ENCODE measurements at regions not wholly inside any gene's neighbourhood (a gene's known extent, or its start where the extent isn't known, plus 50 kb on each side); places are given as distances from the start of the nearest gene placed in this dataset.
"Not testable (repeated sequence)": the region's sequence is repeated elsewhere in the genome, so short reads cannot be mapped to it uniquely, and the experiment has no call there.

DNA sequence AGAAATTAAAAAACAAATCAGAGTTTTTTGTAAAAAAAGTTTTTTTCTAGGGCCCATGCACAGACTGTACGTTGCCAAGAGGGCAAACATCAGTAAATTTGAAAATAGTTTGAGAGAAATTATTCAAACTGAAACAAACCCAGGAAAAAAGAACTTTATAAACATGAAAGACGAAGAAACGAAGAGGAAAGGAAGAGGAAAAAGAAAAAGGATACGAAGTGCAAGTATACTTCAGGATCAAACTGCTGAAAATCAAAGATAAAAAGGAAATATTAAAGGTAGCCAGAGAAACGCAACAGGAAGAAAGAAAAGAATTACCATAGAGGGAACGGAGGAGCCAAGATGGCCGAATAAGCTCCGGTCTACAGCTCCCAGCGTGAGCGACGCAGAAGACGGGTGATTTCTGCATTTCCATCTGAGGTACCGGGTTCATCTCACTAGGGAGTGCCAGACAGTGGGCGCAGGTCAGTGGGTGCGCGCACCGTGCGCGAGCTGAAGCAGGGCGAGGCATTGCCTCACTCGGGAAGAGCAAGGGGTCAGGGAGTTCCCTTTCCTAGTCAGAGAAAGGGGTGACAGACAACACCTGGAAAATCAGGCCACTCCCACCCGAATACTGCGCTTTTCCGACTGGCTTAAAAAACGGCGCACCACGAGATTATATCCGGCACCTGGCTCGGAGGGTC lies 94.4 kb upstream of the GAS1 start:
- intact Hi-C loops (cut with DNase I): not testable (repeated sequence)

DNA sequence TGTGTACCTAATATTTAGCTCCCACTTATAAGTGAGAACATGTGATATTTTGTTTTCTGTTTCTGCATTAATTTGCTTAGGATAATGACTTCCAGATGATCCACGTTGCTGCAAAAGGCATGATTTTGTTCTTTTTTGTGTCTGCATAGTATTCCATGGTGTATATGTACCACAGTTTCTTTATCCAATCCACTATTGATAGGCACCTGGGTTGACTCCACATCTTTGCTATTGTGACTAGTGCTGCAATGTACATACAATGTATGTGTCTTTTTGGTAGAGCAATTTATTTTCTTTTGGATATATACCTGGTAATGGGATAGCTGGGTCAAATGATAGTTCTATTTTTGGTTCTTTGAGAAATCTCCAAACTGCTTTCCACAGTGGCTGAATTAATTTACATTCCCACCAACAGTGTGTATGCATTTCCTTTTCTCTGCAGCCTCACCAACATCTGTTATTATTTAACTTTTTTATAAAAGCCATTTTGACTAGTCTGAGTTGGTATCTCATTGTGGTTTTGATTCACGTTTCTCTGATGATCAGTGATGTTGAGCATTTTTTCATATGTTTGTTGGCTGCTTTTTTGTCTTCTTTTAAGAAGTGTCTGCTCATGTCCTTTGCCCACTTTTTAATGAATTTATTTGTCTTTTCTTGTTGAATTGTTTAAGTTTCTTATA lies 102.8 kb upstream of the GAS1 start:
- intact Hi-C loops (cut with DNase I); DNase-seq: not testable (repeated sequence)

More for the DNA sequence above, 94.4 kb upstream of the GAS1 start:
- DNase-seq: peak in 1 of 10 donors; percentile 43

DNA sequence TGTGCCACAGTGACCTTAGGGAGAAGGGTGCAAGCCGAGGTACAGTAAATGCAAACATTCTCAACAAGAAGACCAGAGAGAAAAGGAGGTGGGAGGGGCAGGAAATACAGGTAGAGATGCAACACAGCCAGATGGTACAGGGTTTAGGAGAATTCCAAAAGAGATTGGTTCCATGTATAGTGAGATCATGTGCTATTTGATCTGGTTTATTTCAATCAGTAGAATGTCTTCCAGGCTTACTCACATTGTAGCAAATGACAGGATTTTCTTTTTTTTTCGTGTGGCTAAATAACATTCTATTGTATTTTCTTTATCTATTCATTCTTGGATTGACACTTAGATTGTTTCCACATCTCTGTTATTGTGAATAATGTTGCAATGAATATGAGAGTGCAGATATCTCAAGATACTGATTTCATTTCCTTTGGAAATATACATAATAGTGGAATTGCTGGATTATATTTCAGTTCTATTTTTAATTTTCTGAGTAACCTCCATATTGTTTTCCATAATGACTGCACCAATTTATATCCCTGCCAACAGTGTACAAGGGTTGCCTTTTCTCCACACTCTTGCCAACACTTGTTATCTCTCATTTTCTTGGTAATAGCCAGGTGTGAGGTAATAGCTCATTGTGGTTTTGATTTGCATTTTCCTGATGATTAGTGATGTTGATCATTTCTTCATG lies 107.8 kb upstream of the GAS1 start:
- DNase-seq: no peak
- intact Hi-C loops (cut with DNase I): no loop called here

DNA sequence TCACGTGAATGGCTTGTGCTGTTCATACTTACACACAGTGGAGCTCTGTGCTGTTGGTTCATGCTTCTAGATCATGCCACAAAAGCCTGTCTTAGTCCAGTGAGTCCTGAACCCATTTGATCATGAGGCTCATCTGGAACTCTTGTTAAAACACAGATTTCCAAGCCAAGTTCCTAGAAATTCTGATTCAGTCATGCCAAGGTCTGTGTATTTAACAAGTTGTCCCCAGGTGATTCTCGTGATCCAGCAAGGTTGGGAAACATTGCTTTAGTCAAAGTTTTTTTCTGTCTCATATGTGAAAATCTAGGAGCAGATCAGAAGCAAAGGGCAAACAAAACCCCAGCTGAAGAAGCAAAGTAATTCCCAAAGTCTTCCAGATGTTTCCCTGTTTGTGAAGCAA lies 112.5 kb upstream of the GAS1 start:
- no peak for DNase-seq
- intact Hi-C loops (cut with DNase I): no loop called here

DNA sequence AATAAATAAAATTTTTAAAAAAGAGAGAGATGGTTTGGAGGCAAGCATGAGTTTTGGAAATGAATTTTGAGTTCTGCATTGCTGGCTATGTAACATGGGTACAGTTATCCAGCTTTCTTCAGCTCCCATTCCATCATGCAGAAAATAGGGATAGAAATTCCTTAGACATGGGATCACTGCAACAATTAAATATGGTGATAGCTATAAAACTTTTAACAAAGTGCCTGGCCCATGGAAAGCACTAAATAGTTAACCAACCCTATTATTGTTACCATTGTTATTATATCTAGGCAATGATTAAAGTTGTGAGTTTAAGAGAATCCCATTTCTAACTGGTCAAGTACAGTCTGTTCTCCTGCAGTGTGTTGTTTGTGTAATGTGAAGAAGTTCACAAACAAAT lies 115.4 kb upstream of the GAS1 start:
- intact Hi-C loops (cut with DNase I): no loop called here
- DNase-seq: no peak

DNA sequence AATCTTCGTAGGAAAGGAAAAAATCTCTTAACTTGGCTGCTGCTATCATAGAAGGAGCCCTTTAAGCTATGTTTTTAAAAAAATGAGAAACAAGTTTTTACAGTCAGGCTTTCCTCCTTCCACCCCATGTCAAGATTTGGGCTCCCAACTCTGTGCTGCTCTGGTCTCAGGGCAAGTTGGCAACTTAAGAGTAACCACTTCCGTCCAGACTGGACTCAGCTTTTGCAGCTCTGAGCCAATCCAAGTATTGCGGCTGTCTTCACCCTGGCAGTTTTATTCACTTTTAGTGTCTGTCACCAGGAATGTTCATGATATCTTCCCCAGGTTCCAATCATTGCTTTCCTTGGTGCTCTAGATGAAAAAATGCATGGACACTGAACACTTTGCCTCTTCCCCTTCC lies 115.9 kb upstream of the GAS1 start:
- intact Hi-C loops (cut with DNase I): no loop called here
- DNase-seq: no peak

DNA sequence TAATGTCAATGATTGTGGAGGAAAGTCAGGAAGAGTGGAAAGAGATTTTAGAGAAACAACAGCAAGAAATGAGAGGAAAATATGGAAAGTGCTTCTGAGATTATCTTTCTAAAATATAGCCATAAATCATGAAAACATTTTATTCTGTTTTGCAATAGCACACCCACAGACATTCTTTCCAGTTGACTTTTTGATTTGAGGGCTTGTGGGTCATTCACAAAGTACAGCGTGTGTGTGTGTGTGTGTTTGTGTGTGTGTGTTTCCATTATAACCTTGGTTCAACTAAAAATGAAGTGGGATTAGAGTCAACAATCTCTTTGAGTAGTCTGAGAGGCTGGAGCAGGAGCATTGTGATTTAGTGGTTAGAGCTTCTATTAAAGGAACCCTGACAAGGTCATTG lies 116.6 kb upstream of the GAS1 start:
- intact Hi-C loops (cut with DNase I): no loop called here
- DNase-seq: no peak

DNA sequence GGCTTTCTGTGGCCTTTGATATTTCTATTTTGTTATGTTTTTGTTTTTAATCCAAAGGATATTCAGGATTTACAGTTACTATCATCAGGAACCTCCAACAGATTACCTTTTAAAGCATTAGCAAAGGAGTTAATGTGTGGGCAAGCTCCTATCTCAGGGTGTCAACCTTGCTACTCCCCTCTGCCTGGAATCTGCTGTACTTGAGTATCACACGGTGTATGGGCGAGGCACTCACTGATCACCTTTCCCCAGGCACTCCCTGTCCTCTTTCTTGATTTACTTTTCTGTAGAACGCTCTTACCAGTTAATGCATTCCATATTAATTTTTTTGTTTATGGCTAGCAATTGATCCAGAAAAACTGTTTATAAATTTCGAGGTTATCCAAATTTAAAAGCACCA lies 117.0 kb upstream of the GAS1 start:
- intact Hi-C loops (cut with DNase I): no loop called here

DNA sequence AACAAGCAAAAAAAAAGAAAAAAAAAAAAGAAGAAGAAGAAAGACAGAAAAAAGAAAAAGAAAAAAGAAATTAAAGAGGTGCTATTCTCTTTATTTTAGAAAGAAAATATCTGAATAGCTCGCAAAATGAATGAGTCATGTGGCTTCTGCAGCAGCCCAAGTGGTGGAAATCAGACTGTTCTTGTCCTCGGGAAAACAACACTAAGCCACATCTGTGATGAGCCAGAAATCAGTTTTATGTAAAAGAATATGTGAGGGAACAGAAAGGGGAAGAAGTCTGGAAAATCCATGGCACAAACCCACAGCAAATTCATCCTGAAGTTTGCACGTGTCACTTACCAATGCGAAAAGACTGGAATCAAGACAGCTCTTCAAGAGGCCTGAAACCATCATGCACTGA lies 118.7 kb upstream of the GAS1 start:
- intact Hi-C loops (cut with DNase I): no loop called here
- DNase-seq: no peak

More for the DNA sequence above, 117.0 kb upstream of the GAS1 start:
- no peak for DNase-seq

DNA sequence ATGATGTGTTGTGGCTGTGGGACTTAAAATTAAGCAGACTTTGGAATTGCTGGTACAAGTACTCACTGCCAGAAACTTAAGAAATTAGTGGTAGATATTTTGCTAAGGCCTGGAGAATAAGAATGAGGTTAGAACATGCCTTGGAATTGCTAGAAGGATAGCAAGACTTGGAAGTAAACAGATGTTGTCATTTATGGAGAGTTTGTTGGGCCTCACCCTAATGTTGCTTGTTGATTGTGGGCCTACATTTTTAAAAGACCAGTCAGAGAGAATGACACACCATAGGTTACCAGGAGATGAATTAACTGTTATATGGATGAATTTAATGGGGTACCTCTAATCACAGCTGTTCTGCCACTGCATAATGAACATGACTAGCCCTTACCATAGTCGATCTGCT lies 120.1 kb upstream of the GAS1 start:
- no peak for DNase-seq
- intact Hi-C loops (cut with DNase I): no loop called here

DNA sequence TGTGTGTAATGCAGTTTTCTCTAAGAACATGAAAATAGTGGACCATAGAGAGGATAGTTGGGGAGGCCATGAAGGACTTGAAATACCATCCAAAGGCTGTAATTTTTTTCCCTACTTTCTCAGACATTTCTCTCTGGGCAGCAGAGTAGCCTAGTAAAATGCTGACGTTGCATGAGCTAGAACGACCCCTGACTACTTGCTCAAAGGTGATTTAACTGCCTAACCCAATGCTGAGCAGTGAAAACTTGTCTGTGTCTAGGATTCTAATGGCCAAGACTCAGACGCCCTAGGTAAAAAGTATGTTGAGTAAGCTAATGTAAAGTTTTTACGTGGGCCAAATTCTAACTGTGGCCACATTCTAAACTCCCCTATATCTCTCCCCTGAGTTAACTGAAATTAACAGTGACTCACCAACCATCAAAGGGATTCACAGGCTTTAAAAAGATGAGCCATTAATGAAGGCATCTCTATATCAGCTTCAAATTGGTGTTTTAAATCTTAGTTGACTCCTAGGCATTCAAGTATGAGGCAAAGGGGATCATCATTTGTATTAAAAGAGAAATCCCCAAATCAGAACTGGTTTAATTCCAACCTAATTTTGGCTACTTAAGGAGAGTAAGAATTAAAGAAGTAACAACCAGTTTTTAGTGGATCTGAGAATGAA lies 121.0 kb upstream of the GAS1 start:
- intact Hi-C loops (cut with DNase I): no loop called here
- no peak for DNase-seq

DNA sequence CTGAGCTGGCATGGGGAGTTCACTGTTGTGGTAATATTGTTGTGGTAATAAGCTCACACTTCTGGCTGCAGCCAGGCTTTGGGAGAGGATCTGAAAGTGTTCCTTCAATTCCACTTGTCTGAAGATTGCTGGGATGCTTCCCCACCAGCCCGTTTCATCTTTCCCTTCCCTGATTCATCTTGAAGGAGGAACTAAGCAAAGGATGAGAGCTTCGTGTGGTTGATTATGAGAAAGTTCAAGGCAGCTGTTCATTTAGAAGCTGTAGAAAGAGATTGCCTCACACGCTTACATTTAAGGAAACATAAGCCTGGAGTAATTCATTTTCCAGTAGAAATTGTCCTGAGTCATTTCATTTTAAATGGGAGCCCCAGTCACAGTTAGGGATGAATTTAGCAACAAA lies 122.4 kb upstream of the GAS1 start:
- intact Hi-C loops (cut with DNase I): no loop called here
- no peak for DNase-seq

DNA sequence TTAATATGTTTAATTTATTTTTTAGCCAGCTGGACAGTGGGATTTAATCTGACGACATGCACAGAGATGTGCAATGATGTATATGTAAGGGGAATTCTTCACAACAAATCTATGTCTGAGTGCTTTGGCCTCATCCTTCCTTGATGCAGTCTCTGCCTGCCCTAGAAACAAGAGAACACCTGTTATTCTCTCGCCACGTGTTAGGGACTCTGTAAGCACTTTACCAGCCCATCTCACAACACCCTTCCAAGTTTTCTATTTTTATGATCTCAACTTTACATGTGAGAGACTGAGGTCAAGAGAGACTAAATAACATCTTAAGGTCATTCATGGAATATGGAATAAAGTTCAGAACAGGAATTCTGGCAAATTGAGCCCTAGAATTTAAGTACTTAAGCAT lies 123.0 kb upstream of the GAS1 start:
- intact Hi-C loops (cut with DNase I): no loop called here
- no peak for DNase-seq

DNA sequence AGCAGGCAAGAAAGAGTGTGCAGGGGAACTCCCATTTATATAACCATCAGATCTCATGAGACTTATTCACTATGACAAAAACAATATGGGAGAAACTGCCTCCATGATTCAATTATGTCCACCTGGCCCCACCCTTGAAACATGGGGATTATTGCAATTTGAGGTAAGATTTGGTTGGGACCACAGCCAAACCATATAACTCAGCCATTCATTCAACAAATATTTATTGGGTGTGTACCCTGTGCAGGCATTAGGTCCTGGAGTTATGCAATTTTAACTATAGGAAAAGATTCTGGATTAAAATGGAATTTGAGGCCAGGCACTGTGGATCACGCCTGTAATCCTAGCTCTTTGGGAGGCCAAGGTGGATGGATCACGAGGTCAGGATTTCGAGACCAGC lies 124.2 kb upstream of the GAS1 start:
- intact Hi-C loops (cut with DNase I): no loop called here
- no peak for DNase-seq

DNA sequence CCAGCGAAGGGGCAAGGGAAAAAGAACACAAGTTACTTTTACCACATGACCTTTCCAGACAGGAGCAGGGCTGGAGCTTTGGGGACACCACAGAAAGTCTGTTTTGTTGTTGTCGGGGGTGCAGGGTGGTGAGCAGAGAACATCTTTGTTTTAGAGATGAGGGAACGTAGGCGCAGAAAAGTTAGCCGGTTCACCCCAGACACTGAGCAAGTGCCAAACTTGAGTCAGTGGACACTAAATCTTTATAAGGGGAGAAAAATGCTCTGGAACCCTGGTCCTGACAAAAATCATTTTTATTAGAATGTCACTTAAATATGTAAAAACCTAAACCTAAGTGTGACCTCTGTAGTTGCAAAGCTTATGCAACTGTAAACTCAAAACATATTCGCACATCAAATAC lies 126.4 kb upstream of the GAS1 start:
- no peak for DNase-seq
- intact Hi-C loops (cut with DNase I): no loop called here

DNA sequence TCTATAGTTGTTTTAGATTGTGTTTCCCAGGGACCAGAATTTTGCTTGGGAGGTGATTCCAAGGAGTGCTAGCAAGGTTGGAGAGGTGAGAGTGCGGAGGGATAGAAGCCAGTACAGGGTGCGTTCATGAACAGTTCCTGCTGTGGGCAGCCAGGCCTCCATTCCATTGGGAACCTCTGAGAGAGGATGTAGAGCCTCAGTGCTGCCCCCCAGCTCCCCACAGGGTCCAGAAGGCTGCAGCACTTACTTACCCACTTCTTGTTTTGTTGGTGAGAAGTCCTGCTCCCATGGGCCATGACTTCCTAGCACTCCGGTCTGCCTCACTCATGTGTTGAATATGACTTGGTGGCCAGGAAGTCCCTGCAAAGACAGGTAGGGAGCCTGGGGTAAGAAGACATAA lies 128.2 kb upstream of the GAS1 start:
- intact Hi-C loops (cut with DNase I): no loop called here
- no peak for DNase-seq

DNA sequence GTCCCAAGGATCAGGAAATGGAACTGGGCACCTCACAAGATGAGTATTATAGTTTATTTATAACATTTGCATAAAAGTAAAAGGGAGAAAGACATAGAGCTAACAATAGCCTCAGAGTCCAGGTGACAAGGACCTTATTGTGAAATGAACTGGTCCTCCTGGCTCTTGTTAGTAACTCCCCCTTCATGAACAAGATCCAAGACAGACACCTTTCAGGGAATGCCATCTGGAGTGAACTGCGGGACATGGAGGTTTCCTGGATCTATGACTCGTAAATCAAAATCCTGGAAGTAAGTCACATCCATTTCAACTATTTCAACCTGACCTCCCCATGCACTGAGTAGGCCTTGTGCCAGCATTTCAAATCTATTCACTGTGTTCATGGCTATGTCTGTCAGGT lies 129.5 kb upstream of the GAS1 start:
- intact Hi-C loops (cut with DNase I): no loop called here
- no peak for DNase-seq

DNA sequence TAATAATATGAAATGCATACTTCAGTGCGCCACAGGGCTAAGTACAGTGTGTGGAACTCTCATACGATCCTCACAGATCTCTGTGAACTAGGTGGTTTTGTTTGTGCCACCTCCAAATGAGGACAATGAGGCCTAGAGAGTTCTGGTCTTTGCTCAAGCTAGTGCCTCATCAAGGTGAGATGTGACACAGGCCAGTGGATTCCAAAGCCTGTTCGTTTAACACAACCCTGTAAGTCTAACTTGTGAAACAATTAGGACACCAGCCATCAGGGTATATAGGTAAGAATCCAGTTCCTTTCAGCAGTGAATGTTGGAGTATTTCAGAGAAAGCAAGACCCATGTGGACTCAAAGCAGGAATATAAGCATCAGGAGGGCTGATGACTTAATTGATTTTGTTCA lies 130.7 kb upstream of the GAS1 start:
- intact Hi-C loops (cut with DNase I): no loop called here

DNA sequence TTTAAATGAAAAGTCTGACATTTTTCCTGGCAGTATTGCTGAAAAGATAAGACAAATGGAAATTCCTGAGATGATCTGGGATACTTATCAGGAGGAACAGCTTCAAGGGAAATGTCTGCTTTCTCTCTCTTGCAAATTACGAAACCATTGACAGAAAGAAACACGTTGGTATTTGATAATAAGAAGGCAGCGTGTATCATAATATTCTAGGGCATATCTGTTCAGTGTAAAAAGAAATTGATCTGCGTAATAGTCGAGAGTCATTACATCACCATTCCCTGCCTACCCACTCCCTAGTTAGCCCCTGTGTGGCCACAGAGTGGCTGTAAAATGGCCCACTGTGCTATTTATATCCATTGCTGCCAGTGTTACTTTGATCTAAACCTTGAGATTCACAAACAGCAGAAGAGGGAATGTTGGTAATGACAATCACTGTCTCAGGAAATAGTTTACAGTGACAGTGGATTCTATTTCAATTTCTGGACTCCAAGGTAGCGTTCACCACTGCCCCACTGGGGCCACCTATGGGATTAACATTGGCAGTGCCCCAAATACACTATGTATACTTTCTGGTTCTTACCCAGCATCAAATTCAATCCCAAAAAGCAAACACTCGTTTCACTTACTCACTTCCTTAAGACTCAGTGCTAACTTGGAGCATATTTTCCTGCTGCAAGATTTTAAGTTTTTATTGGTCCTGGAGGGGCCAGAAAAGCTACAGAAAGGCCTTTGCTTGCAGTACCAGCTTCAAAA lies 133.4 kb upstream of the GAS1 start:
- no peak for DNase-seq
- intact Hi-C loops (cut with DNase I): no loop called here

More for the DNA sequence above, 130.7 kb upstream of the GAS1 start:
- DNase-seq: no peak

DNA sequence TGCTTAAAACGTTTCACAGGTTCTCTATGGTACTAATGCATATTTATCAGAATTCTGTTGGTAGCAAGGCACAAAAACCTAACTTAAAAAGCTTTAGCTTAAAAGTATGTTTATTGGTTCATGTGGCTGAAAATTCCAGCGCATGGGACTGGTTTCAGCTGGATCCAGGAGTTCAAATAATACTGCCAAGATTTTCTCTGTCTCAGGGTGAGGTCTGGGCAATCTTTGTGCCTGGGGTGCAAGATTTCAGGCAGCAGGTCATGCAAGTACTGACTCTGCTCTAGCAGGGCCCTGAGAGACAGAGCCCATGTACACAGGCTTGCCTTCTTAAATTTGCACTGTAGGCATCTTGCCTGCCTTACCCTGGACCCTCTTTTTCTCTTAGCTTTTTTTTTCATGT lies 134.2 kb upstream of the GAS1 start:
- DNase-seq: no peak
- intact Hi-C loops (cut with DNase I): no loop called here

DNA sequence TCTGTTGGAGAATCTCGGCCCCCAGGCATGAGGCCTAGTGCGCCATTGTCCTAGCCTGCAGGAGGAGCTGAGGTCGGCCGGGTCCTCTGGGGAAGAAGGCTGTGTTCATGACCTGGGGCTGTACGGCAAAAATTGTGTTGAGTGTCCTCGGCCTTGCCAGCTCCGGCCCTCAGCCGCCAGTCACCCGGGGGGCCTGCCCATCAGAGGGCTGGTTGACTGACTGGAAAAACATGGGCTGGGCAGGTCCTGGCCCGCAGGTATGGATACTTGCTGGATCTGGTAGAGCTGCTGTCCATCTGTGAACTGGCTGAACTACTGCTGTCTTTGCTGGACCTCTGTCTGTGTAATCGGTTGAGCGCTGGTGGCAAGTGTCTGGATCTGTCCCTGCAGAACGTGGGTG lies 136.7 kb upstream of the GAS1 start:
- intact Hi-C loops (cut with DNase I): no loop called here
- DNase-seq: no peak
